Sigmoid colon (tissue), 4 donors: ENCODE measurements at regions not wholly inside any gene's neighbourhood (a gene's known extent, or its start where the extent isn't known, plus 50 kb on each side); places are given as distances from the start of the nearest gene placed in this dataset.

Experiments used
- EP300 ChIP-seq, 4 donors: sonication (generic); formaldehyde crosslinking; IDR thresholded peaks; one replicate each; pipeline ENCODE4 v1.6.1; 2017; ENCODE audit warnings: antibody characterized with exemption in 4 of 4
- POLR2A ChIP-seq, 2 donors: fragments of 450-650 bp; IDR thresholded peaks; one replicate each; pipeline ENCODE4 v1.6.1; 2016; ENCODE audit warnings: antibody characterized with exemption in 2 of 2, mild to moderate bottlenecking in 2 of 2, moderate library complexity in 2 of 2
- POLR2AphosphoS5 ChIP-seq, 4 donors: sonication (generic); formaldehyde crosslinking; IDR thresholded peaks; one replicate each; pipeline ENCODE4 v1.6.1; 2017; ENCODE audit warnings: antibody characterized with exemption in 4 of 4
- TF ChIP-seq, protein P1 (sequence below), 4 experiments: fragments of 450-650 bp in 3 of 4; fragments of 200-600 bp in 1 of 4; IDR thresholded peaks; one replicate each; pipeline ENCODE4 v1.5.1; 2016 to 2019; ENCODE audit warnings: antibody characterized with exemption in 4 of 4, mild to moderate bottlenecking in 3 of 4, moderate library complexity in 2 of 4

DNA sequence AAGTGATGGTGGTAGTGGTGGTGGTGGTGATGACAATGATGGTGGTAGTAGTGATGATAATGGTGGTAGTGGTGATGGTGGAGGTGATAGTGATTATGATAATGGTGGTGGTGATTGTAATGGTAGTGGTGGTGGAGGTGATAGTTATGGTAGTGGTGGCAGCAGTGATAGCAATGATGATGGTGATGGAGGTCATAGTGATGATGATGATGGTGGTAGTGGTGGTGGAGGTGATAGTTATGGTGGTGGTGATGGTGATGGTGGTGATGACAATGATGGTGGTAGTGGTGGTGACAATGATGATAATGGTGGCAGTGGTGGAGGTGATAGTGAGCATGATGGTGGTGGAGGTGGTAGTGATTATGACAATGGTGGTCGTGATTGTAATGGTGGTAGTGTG is 191.7 kb upstream of the RNF32 start:
- TF ChIP-seq, protein P1, sequence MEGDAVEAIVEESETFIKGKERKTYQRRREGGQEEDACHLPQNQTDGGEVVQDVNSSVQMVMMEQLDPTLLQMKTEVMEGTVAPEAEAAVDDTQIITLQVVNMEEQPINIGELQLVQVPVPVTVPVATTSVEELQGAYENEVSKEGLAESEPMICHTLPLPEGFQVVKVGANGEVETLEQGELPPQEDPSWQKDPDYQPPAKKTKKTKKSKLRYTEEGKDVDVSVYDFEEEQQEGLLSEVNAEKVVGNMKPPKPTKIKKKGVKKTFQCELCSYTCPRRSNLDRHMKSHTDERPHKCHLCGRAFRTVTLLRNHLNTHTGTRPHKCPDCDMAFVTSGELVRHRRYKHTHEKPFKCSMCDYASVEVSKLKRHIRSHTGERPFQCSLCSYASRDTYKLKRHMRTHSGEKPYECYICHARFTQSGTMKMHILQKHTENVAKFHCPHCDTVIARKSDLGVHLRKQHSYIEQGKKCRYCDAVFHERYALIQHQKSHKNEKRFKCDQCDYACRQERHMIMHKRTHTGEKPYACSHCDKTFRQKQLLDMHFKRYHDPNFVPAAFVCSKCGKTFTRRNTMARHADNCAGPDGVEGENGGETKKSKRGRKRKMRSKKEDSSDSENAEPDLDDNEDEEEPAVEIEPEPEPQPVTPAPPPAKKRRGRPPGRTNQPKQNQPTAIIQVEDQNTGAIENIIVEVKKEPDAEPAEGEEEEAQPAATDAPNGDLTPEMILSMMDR (IDR thresholded peaks at IDR 0.05), result no peak
- TF ChIP-seq POLR2AphosphoS5 (IDR thresholded peaks at IDR 0.05) (no peak), POLR2A (IDR thresholded peaks at IDR 0.05) (no peak), EP300 (IDR thresholded peaks at IDR 0.05) (no peak)
